ENCODE measurements at regions not wholly inside any gene's neighbourhood (a gene's known extent, or its start where the extent isn't known, plus 50 kb on each side); places are given as distances from the start of the nearest gene placed in this dataset.

GRCh38 chr13:40215747-40216146 lies 450.7 kb downstream of the FOXO1 start:
- no peak for DNase-seq (ENCODE audit: low spot score)

DNA sequence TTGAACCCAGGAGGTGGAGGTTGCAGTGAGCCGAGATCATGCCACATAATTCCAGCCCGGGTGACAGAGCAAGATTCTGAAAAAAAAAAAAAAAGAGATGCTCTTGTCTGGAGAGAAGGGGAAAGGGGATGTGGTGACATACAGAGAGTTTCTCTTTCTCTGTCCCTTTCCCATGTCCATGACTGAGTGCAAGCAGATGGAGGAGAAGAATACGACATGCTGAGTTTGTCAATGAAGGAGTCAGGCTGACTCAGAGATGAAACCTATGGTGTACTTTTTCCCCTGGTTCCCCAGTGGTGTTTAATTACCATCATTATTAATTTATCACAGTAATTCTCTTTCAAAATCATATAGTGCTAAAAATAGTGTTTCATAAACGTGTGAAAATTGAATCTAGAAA lies 448.8 kb downstream of the FOXO1 start:
- DNase-seq (ENCODE audit: low spot score), result no peak

DNA sequence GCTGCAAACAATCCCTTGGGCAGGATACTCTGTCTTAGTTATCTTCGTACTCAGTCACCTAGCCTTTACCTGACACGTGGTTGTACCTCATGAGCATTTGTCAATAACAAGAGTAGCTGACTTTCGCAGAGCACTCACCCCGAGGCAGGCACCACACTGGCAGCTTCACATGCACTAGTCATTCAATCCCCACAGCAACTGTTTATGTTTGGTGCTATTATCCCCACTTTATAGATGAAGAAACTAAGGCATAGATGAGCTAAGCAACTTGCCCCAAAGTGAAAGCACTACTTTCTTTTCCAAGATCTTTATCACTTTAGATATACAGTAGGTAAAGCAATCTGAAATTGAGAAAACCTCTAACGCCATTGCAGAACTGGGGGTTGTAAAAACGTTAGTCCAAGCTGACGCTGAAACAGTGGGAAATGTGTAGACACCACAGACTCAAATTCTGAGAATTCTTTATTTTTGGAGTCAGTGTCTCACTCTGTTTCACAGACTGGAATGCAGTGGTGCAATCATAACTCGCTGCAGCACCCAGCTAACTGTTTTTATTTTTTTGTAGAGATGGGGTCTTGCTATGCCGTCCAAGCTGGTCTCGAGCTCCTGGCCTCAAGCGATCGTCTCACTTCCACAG lies 446.0 kb downstream of the FOXO1 start:
- DNase-seq (ENCODE audit: low spot score), result no peak

DNA sequence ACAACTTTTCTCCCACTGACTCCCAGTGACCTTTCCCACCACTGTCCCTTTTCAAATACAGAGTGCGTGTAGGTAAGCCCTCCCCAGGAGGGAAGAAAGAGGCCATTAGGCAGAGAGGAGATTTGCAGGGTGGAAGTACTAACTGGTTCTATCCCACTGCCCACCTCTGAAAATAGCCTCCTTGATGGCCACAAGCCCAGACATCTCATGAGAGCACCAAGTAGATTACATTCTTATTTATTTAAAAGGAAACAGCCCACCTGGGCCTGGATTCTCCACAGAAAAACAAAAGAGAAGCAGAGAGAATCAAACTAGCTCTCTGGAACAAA lies 445.3 kb downstream of the FOXO1 start:
- DNase-seq (ENCODE audit: low spot score), result no peak

GRCh38 chr13:40221460-40222201 lies 444.8 kb downstream of the FOXO1 start:
- DNase-seq (ENCODE audit: low spot score), result no peak

GRCh38 chr13:40223585-40223984 lies 442.9 kb downstream of the FOXO1 start:
- no peak for DNase-seq (ENCODE audit: low spot score)

- no peak for DNase-seq (ENCODE audit: low spot score)
These were observed 437.9 kb downstream of the FOXO1 start for GRCh38 chr13:40228496-40228895.

DNA sequence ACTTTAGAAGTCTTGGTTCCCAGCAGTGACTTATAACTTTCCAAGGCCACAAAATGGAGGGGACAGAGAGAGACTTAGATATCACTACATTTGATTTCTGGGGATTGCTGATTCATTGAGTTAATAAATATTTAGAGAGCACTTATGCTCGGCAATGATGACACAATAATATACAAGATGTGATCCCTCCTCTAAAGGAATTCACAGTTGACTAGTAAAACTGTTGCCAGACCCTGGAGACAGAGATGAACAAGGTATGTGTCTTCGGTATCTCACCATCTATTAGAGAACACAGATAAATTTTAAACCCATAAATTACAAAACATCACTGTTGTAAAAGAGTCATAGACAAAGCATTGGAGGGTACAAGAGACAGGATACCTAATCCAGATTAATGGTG lies 437.5 kb downstream of the FOXO1 start:
- no peak for DNase-seq (ENCODE audit: low spot score)

DNA sequence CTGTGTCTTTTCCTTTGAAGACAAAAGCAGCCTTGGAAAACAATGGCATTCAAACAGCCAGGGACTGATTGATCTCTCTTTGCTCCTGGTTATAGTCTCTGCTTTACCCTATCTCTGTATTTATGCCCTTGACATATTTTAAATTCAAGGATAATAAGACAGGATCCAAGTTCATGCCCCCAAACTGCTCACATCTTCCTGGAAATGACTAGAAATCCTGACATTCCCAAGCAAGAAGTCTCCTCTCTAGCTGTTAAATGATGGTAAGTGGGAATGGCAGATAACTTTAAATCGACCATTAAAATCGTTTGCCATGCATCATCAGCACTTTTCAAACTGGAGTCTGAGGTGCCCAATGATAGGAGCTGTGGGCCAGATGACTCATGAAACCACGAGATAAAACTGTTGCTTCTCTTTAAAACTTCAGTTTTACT lies 435.6 kb downstream of the FOXO1 start:
- DNase-seq (ENCODE audit: low spot score), result peak; percentile 56

DNA sequence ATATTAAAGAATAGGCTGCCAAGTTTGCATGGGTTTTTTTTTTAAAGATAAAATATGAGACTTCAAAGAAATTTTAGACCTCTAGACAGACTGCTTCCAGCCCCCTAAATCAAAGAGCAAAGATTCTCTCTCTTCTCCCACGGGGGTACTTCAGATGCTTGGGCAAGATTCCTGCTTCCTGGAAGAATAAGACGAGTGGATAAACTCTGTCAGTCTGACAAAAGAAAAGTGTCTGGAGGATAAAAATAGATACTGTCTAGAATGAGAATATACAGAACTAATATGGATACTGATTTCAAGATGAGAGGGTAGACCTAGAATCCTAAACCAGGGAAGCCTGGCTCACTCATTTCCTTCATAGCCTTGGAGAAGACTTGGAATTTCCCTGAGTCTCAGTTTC lies 435.1 kb downstream of the FOXO1 start:
- no peak for DNase-seq (ENCODE audit: low spot score)

- no peak for DNase-seq (ENCODE audit: low spot score)
These were observed 434.7 kb downstream of the FOXO1 start for GRCh38 chr13:40231751-40232150.

DNA sequence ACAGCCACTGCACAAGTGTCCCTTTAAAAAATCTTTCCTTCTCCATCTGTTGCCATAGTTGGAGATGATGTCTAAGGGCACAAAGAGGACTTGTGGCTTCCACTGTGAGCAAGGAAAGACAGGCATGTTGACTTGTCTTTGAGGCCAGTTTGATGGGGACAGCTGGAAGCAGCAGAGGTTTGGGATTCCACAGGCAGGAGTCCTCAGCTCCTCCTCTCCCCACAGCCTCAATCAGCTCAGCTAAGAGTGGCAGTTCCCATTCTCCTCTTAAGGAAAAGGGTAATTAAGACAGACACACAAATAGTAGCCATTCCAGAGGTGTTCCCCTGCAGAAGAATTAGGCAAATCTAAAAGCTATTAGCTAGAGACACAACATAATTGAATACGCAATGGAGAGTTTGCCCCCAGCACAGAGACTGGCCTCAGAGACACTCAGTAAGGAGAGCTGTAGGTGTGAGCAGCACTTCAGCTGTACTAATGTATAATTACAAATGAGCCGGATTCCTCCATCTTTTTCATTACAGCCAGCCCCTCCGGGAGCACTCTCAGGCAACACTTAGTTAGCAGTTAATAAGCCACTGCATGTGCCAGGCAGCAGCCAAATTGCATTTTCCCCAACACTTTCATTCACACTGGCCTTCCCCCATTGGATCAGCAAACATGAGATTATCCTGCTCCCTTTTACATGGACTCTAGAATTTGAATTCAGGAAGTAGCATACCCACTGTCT lies 434.0 kb downstream of the FOXO1 start:
- DNase-seq (ENCODE audit: low spot score), result no peak

DNA sequence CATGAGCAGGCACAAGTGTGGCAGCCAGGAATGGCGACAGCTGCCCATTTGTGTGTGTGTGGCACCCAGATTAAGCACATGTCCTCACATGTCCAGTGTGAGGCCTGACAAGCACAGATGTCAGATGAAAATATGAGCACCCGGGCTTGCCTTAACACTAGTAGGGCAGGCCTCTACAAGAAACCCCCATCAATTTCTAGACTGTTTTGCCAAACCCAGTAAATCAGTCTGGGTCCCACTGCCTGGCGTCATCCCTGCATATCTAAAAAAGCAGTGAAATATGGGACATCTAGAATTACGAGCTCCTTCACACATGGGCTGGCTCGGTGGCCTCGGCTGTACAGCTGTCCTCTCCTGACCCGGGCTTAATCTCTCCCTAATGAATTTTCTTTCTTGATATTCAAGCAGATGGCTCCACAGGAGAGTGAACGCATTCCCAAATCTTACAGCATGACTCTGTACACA lies 432.7 kb downstream of the FOXO1 start:
- no peak for DNase-seq (ENCODE audit: low spot score)

DNA sequence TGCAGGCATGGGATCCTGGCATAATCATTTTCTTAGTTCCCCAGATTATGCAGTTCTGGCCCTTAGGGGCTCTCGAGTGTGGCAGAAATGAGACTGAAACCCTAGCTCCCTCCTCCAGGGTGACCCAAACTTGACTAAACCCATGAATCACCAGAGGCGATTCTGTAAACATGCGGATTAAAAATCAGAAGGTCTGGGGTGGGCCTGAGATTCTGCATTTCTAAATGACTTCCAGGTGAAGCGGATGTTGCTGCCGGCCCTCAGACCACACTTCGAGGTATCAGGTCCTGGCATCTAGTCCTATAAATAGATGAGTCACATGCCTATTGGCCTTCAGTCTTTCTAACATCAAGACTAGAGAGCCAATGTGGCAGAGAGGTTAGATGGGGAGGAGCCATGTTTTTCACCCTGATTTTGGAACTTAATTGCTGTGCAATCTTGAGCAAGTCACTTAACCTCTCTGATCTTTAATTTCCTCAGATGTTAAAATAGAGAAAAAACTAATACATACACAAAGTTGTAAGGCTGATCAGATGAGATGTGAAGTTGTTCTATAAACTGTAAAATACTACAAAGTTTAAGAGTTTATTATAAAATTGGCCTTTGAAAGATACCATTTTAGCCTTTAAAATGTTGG lies 431.2 kb downstream of the FOXO1 start:
- DNase-seq (ENCODE audit: low spot score), result no peak

GRCh38 chr13:40236566-40237168 lies 429.8 kb downstream of the FOXO1 start:
- DNase-seq (ENCODE audit: low spot score), result no peak

GRCh38 chr13:40238761-40239160 lies 427.7 kb downstream of the FOXO1 start:
- DNase-seq (ENCODE audit: low spot score), result no peak

- DNase-seq (ENCODE audit: low spot score), result no peak
These were observed 426.1 kb downstream of the FOXO1 start for GRCh38 chr13:40240293-40240692.

- DNase-seq (ENCODE audit: low spot score), result no peak
These were observed 425.2 kb downstream of the FOXO1 start for GRCh38 chr13:40241125-40241798.

GRCh38 chr13:40243047-40243446 lies 423.4 kb downstream of the FOXO1 start:
- no peak for DNase-seq (ENCODE audit: low spot score)

GRCh38 chr13:40243982-40244381 lies 422.5 kb downstream of the FOXO1 start:
- no peak for DNase-seq (ENCODE audit: low spot score)

- DNase-seq (ENCODE audit: low spot score), result no peak
These were observed 420.9 kb downstream of the FOXO1 start for GRCh38 chr13:40245567-40245966.

- no peak for DNase-seq (ENCODE audit: low spot score)
These were observed 418.6 kb downstream of the FOXO1 start for GRCh38 chr13:40247845-40248244.
